ENCODE measurements at regions not wholly inside any gene's neighbourhood (a gene's known extent, or its start where the extent isn't known, plus 50 kb on each side); places are given as distances from the start of the nearest gene placed in this dataset.

DNA sequence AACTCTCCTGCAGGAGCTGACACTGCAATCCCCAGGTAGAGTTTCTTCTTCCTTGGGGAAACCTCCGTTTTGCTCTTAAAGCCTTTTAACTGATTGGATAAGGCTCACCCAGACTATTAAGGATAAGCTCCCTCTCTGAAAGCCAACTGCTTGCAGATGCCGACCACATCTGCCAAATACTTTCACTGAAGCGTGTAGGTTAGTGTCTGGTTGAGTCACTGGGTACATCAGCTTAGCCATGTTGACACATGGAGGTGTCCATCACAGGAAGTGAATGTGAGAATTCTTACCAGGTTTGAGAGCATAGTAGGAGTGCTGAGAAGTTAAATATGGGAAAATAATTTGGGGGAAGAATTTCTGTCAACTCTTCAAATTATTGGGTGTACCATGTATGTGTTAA, 202.0 kb downstream of the AJAP1 start:
- no peak overlapping the region for H3K4me3 ChIP-seq (ENCODE audit: low read depth, poor library complexity, severe bottlenecking)
- 55 to 61% methylated on average over 3 of the region's 3 CpGs for WGBS, 2 donors
- intact Hi-C loops (cut with DNase I; ENCODE audit: low total_unique reads), result no loop called here
- no peak for TF ChIP-seq POLR2A (IDR thresholded peaks at IDR 0.05)
- TF ChIP-seq, protein P1, sequence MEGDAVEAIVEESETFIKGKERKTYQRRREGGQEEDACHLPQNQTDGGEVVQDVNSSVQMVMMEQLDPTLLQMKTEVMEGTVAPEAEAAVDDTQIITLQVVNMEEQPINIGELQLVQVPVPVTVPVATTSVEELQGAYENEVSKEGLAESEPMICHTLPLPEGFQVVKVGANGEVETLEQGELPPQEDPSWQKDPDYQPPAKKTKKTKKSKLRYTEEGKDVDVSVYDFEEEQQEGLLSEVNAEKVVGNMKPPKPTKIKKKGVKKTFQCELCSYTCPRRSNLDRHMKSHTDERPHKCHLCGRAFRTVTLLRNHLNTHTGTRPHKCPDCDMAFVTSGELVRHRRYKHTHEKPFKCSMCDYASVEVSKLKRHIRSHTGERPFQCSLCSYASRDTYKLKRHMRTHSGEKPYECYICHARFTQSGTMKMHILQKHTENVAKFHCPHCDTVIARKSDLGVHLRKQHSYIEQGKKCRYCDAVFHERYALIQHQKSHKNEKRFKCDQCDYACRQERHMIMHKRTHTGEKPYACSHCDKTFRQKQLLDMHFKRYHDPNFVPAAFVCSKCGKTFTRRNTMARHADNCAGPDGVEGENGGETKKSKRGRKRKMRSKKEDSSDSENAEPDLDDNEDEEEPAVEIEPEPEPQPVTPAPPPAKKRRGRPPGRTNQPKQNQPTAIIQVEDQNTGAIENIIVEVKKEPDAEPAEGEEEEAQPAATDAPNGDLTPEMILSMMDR (IDR thresholded peaks at IDR 0.05), result no peak
- no peak for DNase-seq (ENCODE audit: low spot score in 2 of 2)

DNA sequence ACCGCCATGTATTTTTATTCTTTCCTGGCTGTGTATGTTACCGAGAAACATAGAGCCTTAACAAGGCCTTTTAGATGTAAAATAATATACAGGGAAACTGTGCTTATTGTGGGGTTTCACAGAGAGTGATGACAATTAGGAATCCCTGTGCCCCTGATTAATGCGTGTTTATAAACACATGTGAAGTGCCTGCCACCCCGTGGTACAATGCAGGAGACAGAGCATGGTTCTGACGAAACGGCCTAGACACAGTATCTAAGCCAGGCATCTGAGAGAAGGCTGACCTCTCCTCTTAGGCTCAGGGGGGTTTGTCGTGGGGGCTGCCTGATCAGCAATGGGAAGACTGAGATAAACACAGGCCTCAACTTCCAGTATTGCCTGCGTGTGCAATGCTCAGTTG, 200.0 kb downstream of the AJAP1 start:
- H3K4me3 ChIP-seq (ENCODE audit: low read depth, poor library complexity, severe bottlenecking), result no peak overlapping the region
- TF ChIP-seq, protein P1 (IDR thresholded peaks at IDR 0.05), result no peak
- no peak for TF ChIP-seq POLR2A (IDR thresholded peaks at IDR 0.05)
- no peak for DNase-seq (ENCODE audit: low spot score in 2 of 2)
- intact Hi-C loops (cut with DNase I; ENCODE audit: low total_unique reads), result no loop called here
- WGBS, 2 donors, result 80 to 91% methylated on average over 8 of the region's 8 CpGs

DNA sequence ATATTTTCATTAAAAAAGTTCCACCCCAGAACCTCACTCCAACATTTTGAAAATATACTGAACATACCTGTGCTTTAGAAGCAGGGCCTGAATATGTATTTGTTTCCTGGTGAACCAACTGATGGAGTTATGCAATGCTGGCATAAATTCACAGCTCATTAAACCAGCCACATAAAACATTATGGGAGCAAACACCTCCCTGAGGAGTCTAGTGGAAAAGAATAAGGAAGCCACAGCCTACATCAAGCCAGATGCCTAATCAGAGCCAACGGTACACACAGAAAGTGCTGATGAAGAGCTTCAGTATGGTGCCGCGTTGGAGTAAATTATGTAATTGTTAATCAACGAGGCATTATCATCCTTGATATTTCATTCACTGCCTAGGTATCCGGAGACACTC, 199.5 kb downstream of the AJAP1 start:
- intact Hi-C loops (cut with DNase I; ENCODE audit: low total_unique reads), result no loop called here
- TF ChIP-seq, protein P1 (IDR thresholded peaks at IDR 0.05), result no peak
- TF ChIP-seq POLR2A (IDR thresholded peaks at IDR 0.05), result no peak
- no peak overlapping the region for H3K4me3 ChIP-seq (ENCODE audit: low read depth, poor library complexity, severe bottlenecking)
- no peak for DNase-seq (ENCODE audit: low spot score in 2 of 2)
- WGBS, 2 donors, result 75 to 80% methylated on average over 5 of the region's 5 CpGs

DNA sequence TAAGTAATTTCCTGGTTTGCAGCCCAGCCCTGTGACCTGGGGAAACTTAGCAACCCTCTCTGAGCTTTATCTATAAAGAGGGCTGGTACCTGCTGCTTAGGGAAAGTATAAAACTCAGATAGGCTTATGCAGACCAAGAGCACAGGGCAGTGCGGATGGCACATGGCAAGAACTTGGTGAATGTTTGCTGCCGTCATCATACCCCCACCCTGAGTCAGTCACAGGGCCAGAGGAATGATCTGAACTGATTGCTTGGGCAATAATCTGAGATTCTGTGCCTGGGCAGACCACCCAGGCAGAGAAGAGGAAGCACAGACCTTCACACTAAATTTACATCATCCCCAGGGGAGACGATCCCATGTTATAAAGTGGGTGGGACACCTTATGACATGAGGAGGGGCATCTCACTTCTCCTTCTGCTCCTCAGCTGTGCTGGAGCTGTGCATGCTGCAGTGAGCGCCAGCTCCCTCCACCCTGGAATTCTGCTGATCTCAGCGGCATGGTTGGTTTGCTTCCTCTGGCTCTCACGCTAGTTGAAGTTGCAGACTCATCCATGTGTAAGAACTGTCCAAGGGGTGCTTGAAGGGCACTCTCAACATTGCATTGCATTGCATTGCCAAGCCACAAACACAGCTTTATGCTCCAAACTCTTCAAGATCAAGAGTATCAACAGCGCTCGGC, 197.1 kb downstream of the AJAP1 start:
- 56 to 67% methylated on average over 8 of the region's 8 CpGs for WGBS, 2 donors
- peak in 1 of 2 donors; percentile 23 for DNase-seq (ENCODE audit: low spot score in 2 of 2)
- intact Hi-C loops (cut with DNase I; ENCODE audit: low total_unique reads), result no loop called here
- TF ChIP-seq POLR2A (IDR thresholded peaks at IDR 0.05), result no peak
- TF ChIP-seq, protein P1 (IDR thresholded peaks at IDR 0.05), result no peak
- no peak overlapping the region for H3K4me3 ChIP-seq (ENCODE audit: low read depth, poor library complexity, severe bottlenecking)

DNA sequence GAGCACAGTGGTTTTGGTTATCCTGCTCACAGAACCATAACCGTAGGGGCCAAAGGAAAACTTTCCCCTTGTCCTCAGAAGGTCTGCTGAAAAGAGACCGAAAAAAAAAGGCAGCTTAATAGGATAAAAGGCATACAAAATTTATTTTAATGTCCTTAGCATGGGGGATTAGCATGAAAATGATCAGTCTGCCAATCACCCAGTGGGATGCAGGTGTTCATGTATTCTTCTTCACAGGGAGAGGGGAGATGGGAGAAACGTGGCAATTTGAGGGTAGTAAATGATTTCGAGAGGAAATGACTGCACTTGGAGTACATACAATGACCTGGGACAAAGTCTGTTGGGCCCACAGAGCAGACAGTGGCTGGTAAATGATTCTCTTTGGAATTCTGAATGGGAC, 194.0 kb downstream of the AJAP1 start:
- intact Hi-C loops (cut with DNase I; ENCODE audit: low total_unique reads), result no loop called here
- 49 to 53% methylated on average over 4 of the region's 4 CpGs for WGBS, 2 donors
- H3K4me3 ChIP-seq (ENCODE audit: low read depth, poor library complexity, severe bottlenecking), result no peak overlapping the region
- no peak for DNase-seq (ENCODE audit: low spot score in 2 of 2)
- TF ChIP-seq POLR2A (IDR thresholded peaks at IDR 0.05), result no peak

DNA sequence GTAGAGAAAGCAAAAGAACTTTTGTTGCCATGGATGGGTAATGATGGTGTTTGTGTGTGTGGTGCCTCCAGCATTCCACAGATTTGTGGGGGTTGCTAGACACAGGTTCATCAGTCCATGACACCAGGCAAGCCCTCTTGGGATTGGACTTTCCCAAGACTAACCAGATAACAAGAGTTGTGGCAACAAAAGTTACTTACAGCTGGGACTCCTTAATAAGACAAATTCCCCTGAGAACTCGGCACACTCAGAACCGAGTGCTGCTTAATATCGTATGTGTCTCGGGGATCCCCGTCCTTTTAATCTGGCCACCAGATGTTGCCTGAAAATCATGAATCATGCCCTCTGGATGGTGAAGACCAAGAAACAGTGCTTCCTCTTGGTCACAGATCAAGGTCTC, 193.3 kb downstream of the AJAP1 start:
- intact Hi-C loops (cut with DNase I; ENCODE audit: low total_unique reads), result no loop called here
- no peak for DNase-seq (ENCODE audit: low spot score in 2 of 2)
- WGBS, 2 donors, result 66 to 70% methylated on average over 5 of the region's 5 CpGs
- TF ChIP-seq, protein P1 (IDR thresholded peaks at IDR 0.05), result no peak
- no peak for TF ChIP-seq POLR2A (IDR thresholded peaks at IDR 0.05)
- H3K4me3 ChIP-seq (ENCODE audit: low read depth, poor library complexity, severe bottlenecking), result no peak overlapping the region

Small RNA genes in the stretch of these regions (microRNA-seq; reads per million reads assigned to microRNA genes)
- 0 reads per million in 2 donors for gene MIR4417 (ENCODE audit: borderline number of aligned reads in 1 of 2, borderline replicate concordance in 2 of 2)

Measured in lower leg skin (tissue), 4 donors.